DMS114 treated with DMSO at 0.1 percent for 48 hours (cell line): ENCODE measurements at regions not wholly inside any gene's neighbourhood (a gene's known extent, or its start where the extent isn't known, plus 50 kb on each side); places are given as distances from the start of the nearest gene placed in this dataset.
"Not testable (repeated sequence)": the region's sequence is repeated elsewhere in the genome, so short reads cannot be mapped to it uniquely, and the experiment has no call there.

Experiments
- DNase-seq: peaks from one replicate; lab custom pipeline; 2025; ENCODE audit not compliant: unreplicated experiment; lab: John Stamatoyannopoulos, UW

- DNase-seq, result no peak
Observed at GRCh38 chr12:58701536-58701935, 218.8 kb downstream of the LRIG3 start.

DNA sequence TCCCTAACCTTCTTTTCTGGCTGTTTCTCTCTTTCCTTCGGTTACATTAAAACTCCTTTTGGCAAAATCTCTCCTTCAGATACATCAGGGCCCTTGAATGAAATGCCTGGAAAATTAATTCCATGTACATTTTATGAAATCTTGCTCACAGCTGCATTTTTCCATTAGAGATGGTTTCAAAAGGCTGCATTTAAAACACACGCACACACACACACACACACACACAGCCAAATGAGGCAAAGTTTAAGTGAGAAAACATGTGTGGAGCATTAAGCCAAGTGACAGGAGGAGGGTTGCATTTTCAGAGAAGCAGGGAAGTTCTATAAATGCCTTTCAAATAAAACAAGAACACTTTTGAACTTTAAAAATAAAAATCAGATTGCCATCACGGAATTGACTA lies 216.4 kb downstream of the LRIG3 start:
- DNase-seq, result no peak

DNA sequence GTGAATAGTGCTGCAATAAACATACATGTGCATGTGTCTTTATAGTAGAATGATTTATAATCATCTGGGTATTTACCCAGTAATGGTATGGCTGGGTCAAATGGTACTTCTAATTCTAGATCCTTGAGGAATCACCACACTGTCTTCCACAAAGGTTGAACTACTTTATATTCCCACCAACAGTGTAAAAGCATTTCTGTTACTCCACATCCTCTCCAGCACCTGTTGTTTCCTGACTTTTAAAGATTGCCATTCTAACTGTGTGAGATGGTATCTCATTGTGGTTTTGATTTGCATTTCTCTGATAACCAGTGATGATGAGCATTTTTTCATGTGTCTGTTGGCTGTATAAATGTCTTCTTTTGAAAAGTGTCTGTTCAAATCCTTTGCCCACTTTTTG lies 215.5 kb downstream of the LRIG3 start:
- DNase-seq, result not testable (repeated sequence)

GRCh38 chr12:58710901-58711300 lies 209.4 kb downstream of the LRIG3 start:
- DNase-seq, result no peak

DNA sequence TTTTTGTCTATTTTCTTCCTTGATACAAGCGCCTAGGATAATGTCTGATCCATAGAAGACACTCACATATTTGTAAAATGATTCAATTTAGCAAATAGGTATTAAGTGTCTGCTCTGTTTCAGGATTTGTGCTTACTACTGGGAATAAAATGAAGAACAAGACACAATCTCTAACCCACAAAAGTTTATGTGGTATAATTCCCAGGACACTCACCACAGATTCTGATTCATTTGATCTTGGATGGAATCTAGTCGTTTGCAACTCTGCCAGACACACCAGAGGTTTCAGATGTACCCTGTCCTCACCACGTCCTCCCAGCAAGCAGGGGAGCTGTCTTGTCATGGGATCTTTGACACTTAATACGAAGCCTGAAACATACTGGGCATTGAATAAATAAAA lies 208.3 kb downstream of the LRIG3 start:
- no peak for DNase-seq

DNA sequence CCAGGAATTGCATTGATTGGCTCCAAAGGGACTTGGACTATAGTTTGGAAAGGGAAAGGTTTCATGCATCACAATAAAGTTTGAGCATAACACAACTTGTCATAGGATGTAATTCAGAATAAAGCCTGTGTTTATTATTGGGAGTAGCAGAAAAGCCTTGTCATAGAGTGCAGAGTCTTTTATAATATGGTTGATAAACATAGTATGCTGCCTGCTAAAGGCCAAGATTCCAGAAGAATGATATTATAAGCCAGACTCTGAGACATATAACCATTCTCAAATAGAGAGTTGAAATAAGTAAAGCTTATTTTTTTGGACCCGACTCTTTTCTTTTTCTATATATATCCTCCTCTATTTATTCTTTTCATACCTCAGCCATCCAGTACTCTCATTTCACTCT lies 207.3 kb downstream of the LRIG3 start:
- DNase-seq, result no peak

- DNase-seq, result no peak
Observed at GRCh38 chr12:58719161-58719560, 201.1 kb downstream of the LRIG3 start.

DNA sequence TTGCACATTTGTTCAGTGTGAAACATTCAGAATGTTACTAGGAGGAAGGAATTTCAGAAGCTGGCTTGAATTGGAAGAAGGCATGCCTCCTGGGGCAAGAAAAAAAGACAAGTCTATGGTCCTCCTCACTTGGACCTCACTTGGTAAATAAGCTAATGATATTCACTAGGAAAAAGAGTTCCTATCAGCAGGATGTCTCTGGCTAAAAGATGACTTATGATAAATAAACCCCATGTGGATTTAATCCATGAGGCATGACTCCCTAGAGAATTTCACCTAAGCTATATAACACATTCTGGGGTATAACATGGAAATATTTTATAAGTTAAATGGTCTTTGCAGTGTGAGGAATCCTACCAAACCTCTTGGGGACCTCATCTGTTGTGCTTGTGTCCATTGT lies 199.9 kb downstream of the LRIG3 start:
- DNase-seq, result no peak

DNA sequence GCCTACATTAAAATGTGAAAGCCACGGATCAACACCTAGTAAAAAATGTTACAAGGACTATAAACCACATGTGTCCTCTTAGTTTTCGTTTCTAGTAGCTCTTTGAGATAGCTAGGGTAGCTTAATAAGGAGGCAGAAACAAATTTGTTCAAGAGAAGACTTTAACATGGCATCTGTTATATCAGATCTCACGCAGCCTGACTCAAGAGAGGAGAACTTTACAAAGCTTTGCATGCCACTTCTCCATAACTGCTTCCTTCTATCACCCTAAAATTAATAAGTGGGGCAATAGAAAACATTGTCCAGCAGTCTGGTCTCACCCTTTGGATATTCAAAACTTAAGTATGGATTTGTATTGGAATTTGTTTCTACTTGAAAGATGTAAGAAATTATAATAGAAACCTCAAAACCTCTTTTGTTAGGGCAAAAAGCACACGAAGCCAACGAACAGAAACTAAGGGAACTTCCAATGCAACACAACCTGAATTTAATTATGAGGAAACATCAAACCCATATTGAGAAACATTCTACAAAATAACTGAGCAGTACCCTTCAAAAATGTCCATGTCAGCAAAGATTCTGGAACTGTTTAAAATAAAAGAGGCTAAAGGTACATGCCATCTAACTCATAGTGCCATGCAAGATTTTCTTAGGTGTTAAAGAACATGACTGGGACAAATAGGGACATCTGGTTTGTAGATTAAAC lies 194.8 kb downstream of the LRIG3 start:
- no peak for DNase-seq

- no peak for DNase-seq
Observed at GRCh38 chr12:58727521-58727920, 192.8 kb downstream of the LRIG3 start.

DNA sequence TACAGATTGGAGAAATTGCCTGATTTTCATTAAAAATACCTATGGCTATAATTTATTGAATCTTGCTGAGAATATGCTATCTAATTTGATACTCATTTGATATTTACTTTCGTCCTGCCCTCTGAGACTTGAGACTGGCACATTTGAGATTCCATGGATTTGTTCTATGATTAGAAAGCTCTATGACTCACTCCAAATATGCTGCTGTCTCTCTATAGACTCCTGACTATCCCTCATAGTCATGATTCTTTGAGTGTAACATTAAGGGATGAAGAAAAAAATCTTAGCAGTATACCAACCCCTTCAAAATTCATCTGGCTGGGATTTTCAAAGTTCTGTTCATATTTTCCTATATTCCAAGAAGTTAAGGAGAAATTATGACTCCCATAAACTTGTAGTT lies 191.9 kb downstream of the LRIG3 start:
- no peak for DNase-seq

DNA sequence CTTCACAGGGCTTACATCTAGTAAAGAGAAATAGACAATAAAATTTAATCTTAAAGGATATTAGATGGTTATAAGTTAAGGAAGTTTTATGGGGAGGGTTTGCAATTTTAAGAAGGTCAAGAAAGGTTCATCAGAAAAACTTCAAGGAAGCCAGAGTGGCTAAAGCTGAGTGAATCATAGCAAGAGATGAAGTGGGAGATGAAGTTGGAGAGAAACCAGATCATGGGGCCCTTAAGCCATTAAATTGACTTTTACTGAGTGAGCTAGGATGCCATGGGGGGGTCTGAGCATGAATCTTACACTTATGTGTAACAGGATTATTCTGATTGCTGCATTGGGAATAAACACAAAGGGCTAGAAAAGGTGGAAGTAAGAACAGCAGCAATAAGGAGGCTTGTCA lies 189.2 kb downstream of the LRIG3 start:
- no peak for DNase-seq

DNA sequence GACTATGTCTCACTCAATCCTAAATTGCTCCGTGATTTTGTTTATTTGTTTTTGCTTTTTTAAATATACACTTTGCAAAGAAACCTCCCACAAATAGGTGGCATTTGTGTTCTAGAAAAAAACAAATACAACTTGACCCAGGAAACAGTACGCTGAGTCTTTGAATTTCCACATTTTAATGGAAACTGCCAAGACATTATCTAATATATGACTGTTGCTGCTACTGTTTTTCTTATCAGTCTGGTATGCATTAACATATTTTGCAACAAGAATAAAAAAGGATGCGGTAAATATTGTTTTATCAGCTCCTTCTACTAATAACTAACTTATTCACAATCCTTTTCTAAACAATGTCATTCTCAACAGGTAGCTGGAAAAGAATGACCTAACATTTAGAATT lies 187.4 kb downstream of the LRIG3 start:
- DNase-seq, result no peak

DNA sequence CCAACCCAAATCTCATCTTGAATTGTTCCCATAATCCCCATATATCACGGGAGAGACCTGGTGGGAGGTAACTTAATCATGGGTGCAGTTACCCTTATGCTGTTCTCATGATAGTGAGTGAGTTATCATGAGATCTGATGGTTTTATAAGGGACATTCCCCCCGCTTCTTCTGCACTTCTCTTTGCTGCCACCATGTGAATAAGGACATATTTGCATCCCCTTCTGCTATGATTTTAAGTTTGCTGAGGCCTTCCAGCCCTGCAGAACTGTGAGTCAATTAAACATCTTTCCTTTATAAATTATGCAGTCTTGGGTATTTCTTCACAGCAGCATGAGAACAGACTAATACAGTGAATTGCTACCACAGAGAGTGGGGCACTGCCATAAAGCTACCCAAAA lies 179.1 kb downstream of the LRIG3 start:
- DNase-seq, result no peak

DNA sequence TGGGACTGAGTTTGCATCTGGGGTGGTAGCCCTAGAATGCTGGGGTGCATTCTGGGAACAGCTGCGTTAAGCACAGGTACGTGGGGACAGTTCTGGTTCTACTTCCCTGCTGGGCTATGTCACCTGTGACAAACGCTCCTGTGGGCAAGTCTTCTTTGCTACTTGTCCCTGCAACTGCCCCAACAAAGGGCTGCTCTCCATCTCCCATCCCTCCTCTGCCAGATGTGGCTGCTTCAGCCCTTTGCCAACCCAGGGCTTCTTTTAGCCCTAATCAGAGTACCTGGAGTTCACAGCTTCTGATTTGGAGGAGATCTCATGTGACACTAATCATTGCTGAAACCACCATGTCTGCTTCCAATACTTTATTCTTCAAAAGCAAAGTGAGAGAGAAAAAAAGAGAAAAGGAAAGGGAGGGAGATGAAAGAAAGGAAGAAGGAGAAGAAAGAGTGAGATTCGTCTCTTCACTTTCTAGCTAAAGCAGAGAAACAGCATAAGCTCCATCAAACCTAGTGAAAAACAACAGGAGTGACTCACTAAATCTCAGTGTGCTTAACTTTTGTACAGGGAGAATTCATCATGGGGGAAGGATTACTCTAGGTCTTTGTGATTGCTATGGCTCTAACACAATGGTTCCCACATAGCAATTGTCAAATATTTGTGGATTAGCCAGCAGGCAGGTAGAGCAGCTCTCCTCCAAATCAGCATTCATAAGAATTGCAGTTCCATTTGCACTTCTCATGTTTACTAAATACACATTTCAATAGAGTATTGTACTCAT lies 174.8 kb downstream of the LRIG3 start:
- DNase-seq, result no peak

- no peak for DNase-seq
Observed at GRCh38 chr12:58747533-58747932, 172.8 kb downstream of the LRIG3 start.

GRCh38 chr12:58750484-58750883 lies 169.8 kb downstream of the LRIG3 start:
- DNase-seq, result no peak

GRCh38 chr12:58757422-58757821 lies 162.9 kb downstream of the LRIG3 start:
- no peak for DNase-seq

- DNase-seq, result not testable (repeated sequence)
Observed at GRCh38 chr12:58759745-58760144, 160.6 kb downstream of the LRIG3 start.

DNA sequence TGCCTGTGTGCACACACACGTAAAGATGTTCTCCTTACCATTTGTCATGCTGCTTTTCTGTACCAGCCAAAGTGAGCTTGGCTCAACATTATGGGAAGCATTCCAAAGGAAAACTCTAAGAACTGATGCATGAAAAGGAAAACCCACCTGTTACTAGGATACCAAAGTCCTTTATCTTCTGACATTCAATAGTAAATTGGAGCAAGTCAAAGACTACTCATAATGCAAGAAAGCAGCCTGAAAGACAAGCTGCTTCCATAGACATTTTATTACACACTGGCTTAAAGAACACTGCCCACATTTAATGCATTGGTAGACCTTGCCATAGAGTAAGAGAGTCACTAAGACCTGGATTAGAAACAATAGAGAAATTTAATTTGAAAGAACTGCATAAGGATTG lies 159.0 kb downstream of the LRIG3 start:
- no peak for DNase-seq

GRCh38 chr12:58764100-58764953 lies 156.0 kb downstream of the LRIG3 start:
- DNase-seq, result no peak

DNA sequence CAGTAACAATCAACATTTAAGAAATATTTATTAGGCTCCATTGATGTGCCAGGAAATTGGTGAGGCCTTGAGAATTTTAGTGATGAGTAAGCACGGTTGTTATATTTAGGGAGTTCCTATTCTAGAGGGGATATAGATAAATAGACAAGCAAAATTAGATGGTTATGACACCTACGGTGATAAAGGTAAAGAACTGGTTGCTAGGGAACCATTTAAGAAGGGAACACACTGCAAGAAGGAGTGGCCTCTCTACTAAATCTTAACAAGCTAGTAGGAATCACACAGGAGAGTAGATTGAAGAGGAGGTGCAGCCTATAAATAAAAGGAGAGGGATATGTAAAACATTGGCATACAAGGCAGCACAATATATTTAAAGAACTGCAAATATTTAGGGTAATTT lies 155.2 kb downstream of the LRIG3 start:
- no peak for DNase-seq
